ENCODE measurements at regions not wholly inside any gene's neighbourhood (a gene's known extent, or its start where the extent isn't known, plus 50 kb on each side); places are given as distances from the start of the nearest gene placed in this dataset.

DNA sequence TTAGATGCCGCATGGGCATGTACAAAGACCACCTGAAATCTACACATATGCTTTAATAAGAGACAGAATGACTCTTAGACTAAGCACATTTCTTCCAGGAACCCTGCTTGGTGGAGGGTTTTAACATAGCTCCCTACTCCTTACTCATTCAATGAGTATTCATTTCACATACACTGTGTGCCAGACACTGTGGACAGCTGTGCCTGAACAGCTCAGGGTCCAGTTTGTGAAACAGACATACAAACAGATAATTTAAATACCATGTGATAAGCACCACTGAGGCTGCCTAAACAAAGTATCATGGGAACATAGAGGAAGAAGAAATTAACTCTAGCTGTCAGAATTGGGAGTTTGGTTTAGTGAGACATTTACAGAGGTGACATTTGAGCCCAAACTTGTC, 65.2 kb upstream of the ITPRID1 start:
- no peak for TF ChIP-seq ZFX (IDR thresholded peaks at IDR 0.05; ENCODE audit: borderline replicate concordance)
- TF ChIP-seq, protein P1, sequence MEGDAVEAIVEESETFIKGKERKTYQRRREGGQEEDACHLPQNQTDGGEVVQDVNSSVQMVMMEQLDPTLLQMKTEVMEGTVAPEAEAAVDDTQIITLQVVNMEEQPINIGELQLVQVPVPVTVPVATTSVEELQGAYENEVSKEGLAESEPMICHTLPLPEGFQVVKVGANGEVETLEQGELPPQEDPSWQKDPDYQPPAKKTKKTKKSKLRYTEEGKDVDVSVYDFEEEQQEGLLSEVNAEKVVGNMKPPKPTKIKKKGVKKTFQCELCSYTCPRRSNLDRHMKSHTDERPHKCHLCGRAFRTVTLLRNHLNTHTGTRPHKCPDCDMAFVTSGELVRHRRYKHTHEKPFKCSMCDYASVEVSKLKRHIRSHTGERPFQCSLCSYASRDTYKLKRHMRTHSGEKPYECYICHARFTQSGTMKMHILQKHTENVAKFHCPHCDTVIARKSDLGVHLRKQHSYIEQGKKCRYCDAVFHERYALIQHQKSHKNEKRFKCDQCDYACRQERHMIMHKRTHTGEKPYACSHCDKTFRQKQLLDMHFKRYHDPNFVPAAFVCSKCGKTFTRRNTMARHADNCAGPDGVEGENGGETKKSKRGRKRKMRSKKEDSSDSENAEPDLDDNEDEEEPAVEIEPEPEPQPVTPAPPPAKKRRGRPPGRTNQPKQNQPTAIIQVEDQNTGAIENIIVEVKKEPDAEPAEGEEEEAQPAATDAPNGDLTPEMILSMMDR (IDR thresholded peaks at IDR 0.05) = no peak

DNA sequence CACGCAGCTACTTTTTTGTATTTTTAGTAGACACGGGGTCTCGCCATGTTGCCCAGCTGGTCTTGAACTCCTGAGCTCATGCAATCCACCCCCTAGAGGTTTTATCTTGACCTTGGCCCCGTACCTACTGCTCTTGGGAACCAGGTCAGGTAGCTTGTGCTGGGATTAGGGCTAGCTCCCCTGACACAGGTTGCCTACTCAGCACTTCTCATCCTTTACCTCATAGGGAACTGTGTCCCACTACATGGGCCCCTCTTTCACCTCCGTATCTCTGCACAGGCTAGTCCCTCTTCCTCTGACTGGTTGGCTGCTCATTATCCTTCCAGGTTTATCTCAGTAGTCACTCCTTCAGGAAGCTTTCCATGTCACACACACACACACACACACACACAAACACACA, 58.0 kb upstream of the ITPRID1 start:
- TF ChIP-seq, protein P1 (IDR thresholded peaks at IDR 0.05) = no peak
- no peak overlapping the region for H3K27ac ChIP-seq

More for the DNA sequence above, 65.2 kb upstream of the ITPRID1 start:
- H3K27ac ChIP-seq = no peak overlapping the region

DNA sequence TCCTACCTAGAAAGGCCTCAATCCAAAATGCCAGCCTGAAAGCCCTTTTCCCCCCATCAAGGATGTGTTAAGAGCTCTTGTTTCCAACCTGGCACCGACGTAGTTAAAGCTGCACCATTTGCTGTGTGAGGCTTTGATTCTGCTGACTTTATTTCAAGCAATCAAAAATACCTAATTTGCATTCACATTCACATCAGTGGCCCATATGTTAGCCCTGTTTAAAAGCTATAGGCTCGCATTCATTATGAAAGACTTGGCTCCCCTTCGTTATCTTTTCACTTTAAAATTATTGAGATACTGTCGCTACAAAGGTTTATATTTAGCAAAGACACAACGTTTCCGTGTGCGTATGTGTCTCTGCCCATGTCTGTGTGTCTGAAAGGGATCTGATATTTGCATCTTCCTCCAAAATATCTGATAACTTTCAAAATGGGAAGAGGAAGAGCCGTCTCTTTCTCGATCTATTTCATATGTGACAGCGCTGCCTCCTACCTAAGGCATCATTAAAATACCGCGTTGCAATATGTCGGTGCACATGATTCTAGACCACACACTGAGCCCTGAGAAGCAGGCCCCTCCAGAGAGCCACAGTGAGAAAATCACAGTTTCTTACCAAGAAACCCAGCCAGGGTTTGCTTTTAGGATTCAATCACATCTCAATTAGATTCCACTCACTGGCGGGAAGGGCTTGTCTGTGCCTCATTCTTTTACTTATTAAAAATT, 57.1 kb upstream of the ITPRID1 start:
- H3K27ac ChIP-seq = no peak overlapping the region
- no peak for TF ChIP-seq ZFX (IDR thresholded peaks at IDR 0.05; ENCODE audit: borderline replicate concordance)
- TF ChIP-seq, protein P1 (IDR thresholded peaks at IDR 0.05) = no peak

DNA sequence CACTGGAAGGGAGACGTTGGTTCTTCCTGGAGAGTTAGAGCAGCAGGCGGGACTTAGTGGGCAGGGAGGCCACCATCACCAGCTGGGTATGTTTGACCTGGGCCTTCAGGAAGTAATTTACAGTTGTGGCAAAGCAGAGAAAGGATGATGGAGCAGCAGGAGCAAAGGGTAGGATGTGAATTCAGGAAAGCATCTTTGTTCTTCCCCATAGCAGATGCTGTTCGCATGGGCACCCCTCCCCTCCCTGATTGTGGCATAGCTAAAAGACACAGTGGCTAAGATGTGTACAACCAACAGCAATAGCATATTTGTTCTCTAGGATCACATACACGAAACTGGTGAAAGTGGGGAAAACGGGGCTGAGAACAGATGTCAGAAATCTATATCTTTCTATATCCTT, 56.3 kb upstream of the ITPRID1 start:
- no peak overlapping the region for H3K27ac ChIP-seq
- TF ChIP-seq, protein P1 (IDR thresholded peaks at IDR 0.05) = no peak
- no peak for TF ChIP-seq ZFX (IDR thresholded peaks at IDR 0.05; ENCODE audit: borderline replicate concordance)

DNA sequence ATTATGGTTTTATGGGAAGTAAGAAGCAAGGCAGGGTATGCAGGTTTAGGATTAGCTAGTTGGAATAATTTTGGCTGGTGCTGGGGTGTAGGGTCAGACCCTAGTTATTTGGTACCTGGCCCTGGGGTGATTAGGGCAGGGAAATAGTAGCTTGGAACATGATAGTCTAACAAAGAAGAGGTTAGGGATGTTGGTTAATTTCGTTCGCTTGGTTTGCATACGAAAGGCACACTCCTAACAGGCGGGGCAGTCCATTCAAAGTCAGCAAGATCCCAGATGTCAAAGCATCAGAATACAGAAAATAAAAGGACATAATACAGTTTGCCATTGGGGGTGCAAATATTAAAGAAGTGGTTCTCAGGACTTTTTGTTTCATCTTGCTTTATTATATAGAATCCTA, 55.7 kb upstream of the ITPRID1 start:
- no peak for TF ChIP-seq ZFX (IDR thresholded peaks at IDR 0.05; ENCODE audit: borderline replicate concordance)
- TF ChIP-seq, protein P1 (IDR thresholded peaks at IDR 0.05) = no peak
- no peak overlapping the region for H3K27ac ChIP-seq

DNA sequence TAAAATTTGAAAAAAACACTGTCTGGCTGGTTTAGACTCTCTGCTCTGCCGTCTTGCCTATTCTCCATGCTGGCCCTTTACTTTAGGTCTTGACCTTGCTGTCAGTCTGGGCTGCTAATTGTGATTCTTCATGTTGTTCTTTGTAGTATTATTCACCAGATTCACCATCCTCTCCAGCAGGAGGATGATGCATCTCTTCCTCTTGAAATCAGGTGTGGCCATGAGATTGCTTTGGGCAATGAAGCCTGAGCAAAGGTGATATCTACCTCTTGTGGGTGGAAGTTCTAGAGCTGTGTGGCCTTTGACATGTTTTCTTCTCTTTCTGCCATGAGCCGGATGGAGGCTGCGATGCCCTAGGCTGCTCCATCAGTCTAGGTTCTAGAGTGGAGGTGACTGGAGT, 51.3 kb upstream of the ITPRID1 start:
- TF ChIP-seq, protein P1 (IDR thresholded peaks at IDR 0.05) = no peak
- TF ChIP-seq ZFX (IDR thresholded peaks at IDR 0.05; ENCODE audit: borderline replicate concordance) = no peak
- no peak overlapping the region for H3K27ac ChIP-seq

Data from 22Rv1 (cell line).